ENCODE measurements at regions not wholly inside any gene's neighbourhood (a gene's known extent, or its start where the extent isn't known, plus 50 kb on each side); places are given as distances from the start of the nearest gene placed in this dataset.

- Histone ChIP-seq H3K9me3 (ENCODE audit: control insufficient read depth, insufficient read depth, low read depth, low read length) (no peaks in the 10 kb centered on the region), H3K36me3 (ENCODE audit: control insufficient read depth in 2 of 2, insufficient read depth in 1 of 2, low read length in 2 of 2) (no peaks in the 10 kb centered on the region), H3K4me1 (ENCODE audit: control insufficient read depth, insufficient read depth, low read length) (no peaks in the 10 kb centered on the region), H3K27ac (ENCODE audit: extremely low read depth, low read depth, low read length) (no peak overlapping the region), H3K4me3 (ENCODE audit: low read depth, low read length) (no peak overlapping the region)
- CTCF ChIA-PET = no interaction called here
- POLR2A ChIA-PET = no interaction called here
- TF ChIP-seq ZNF658 (tag by site-specific recombination; IDR thresholded peaks at IDR 0.05) (no peak), ZNF416 (tag by site-specific recombination; IDR thresholded peaks at IDR 0.05) (no peak), ZNF558 (tag by site-specific recombination; IDR thresholded peaks at IDR 0.05) (no peak), ZBTB10 (tag by site-specific recombination; IDR thresholded peaks at IDR 0.05) (no peak), ZBTB6 (tag by site-specific recombination; IDR thresholded peaks at IDR 0.05) (no peak), ZBTB20 (tag by site-specific recombination; IDR thresholded peaks at IDR 0.05) (no peak), ZNF555 (tag by site-specific recombination; conservative IDR thresholded peaks at IDR 0.05) (no peak), KLF16 (tag by site-specific recombination; IDR thresholded peaks at IDR 0.05) (no peak), ZNF132 (tag by site-specific recombination; IDR thresholded peaks at IDR 0.05; ENCODE audit: borderline replicate concordance) (no peak), ZNF785 (tag by site-specific recombination; IDR thresholded peaks at IDR 0.05) (no peak), ZSCAN30 (tag by site-specific recombination; IDR thresholded peaks at IDR 0.05) (no peak), PBX3 (CRISPR knock-in tag; IDR thresholded peaks at IDR 0.05) (no peak), ZNF157 (tag by site-specific recombination; IDR thresholded peaks at IDR 0.05) (no peak), ZNF138 (tag by site-specific recombination; IDR thresholded peaks at IDR 0.05; ENCODE audit: borderline replicate concordance) (no peak), ZNF580 (tag by site-specific recombination; IDR thresholded peaks at IDR 0.05) (no peak), ZNF571 (tag by site-specific recombination; IDR thresholded peaks at IDR 0.05) (no peak), ZNF366 (tag by site-specific recombination; conservative IDR thresholded peaks at IDR 0.05) (no peak), ZNF169 (tag by site-specific recombination; IDR thresholded peaks at IDR 0.05) (no peak)
These were observed 1302.1 kb upstream of the TMEFF2 start for GRCh38 chr2:193496786-193497185.

GRCh38 chr2:193482557-193482956 is 1287.8 kb upstream of the TMEFF2 start:
- ChIA-PET POLR2A (no interaction called here), CTCF (no interaction called here)
- H3K27ac ChIP-seq (ENCODE audit: extremely low read depth, low read depth, low read length) = no peak overlapping the region
- no peaks in the 10 kb centered on the region for H3K4me1 ChIP-seq (ENCODE audit: control insufficient read depth, insufficient read depth, low read length)
- H3K36me3 ChIP-seq (ENCODE audit: control insufficient read depth in 2 of 2, insufficient read depth in 1 of 2, low read length in 2 of 2) = no peaks in the 10 kb centered on the region
- H3K4me3 ChIP-seq (ENCODE audit: low read depth, low read length) = no peak overlapping the region
- no peaks in the 10 kb centered on the region for H3K9me3 ChIP-seq (ENCODE audit: control insufficient read depth, insufficient read depth, low read depth, low read length)
- no peak for TF ChIP-seq ZNF549 (tag by site-specific recombination; IDR thresholded peaks at IDR 0.05)
- no peak for TF ChIP-seq KLF10 (tag by site-specific recombination; IDR thresholded peaks at IDR 0.05)
- TF ChIP-seq ZNF518A (tag by site-specific recombination; conservative IDR thresholded peaks at IDR 0.05; ENCODE audit: low read depth) = no peak
- no peak for TF ChIP-seq ZNF19 (tag by site-specific recombination; IDR thresholded peaks at IDR 0.05; ENCODE audit: low read depth)
- TF ChIP-seq ZNF423 (tag by site-specific recombination; IDR thresholded peaks at IDR 0.05) = no peak
- TF ChIP-seq AEBP2 (tag by site-specific recombination; IDR thresholded peaks at IDR 0.05; ENCODE audit: borderline replicate concordance) = no peak
